ENCODE measurements at regions not wholly inside any gene's neighbourhood (a gene's known extent, or its start where the extent isn't known, plus 50 kb on each side); places are given as distances from the start of the nearest gene placed in this dataset.

GRCh38 chr3:40653878-40654277, 129.1 kb downstream of the ZNF621 start:
- TF ChIP-seq, protein P1, sequence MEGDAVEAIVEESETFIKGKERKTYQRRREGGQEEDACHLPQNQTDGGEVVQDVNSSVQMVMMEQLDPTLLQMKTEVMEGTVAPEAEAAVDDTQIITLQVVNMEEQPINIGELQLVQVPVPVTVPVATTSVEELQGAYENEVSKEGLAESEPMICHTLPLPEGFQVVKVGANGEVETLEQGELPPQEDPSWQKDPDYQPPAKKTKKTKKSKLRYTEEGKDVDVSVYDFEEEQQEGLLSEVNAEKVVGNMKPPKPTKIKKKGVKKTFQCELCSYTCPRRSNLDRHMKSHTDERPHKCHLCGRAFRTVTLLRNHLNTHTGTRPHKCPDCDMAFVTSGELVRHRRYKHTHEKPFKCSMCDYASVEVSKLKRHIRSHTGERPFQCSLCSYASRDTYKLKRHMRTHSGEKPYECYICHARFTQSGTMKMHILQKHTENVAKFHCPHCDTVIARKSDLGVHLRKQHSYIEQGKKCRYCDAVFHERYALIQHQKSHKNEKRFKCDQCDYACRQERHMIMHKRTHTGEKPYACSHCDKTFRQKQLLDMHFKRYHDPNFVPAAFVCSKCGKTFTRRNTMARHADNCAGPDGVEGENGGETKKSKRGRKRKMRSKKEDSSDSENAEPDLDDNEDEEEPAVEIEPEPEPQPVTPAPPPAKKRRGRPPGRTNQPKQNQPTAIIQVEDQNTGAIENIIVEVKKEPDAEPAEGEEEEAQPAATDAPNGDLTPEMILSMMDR (IDR thresholded peaks at IDR 0.05): no peak
- TF ChIP-seq POLR2AphosphoS5 (IDR thresholded peaks at IDR 0.05; ENCODE audit: insufficient read depth in 1 of 2, low read depth in 1 of 2): no peak
